ENCODE measurements at regions not wholly inside any gene's neighbourhood (a gene's known extent, or its start where the extent isn't known, plus 50 kb on each side); places are given as distances from the start of the nearest gene placed in this dataset.

- DNase-seq (ENCODE audit: low spot score), result no peak
Measured at GRCh38 chr2:190809139-190809764, 71.4 kb upstream of the GLS start.

DNA sequence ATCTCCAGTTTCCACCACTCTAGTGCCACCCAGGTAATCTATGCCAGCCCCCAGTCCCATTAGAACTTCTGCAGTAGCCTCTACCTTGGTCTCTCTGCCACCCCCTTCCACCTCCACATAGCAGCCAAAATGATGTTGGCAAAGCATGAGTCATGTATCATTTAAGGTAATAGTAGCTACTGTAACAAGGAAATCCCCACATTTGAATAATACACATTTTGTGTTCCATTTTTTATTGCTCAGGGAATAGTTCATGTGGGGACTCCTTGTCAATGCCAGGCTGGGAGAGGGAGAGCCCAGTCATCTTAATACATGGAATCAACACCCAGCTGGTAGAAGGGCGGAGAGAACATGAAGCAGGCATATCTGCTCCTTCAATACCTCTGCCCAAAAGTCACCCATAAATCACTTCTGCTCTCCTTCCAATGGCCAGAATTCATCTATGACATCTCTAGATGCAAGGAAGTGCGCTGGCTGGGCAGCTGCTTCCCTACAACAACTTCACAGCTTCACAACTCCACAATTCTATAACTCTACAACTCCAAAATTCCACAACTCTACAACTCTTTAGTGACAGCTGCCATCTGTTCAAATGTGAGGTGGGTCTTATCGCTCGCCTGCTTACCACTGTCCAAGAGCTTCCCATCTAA is 70.6 kb upstream of the GLS start:
- no peak for DNase-seq (ENCODE audit: low spot score)

- no peak for DNase-seq (ENCODE audit: low spot score)
Measured at GRCh38 chr2:190810981-190811587, 69.5 kb upstream of the GLS start.

GRCh38 chr2:190811811-190812210 is 68.8 kb upstream of the GLS start:
- DNase-seq (ENCODE audit: low spot score), result no peak

DNA sequence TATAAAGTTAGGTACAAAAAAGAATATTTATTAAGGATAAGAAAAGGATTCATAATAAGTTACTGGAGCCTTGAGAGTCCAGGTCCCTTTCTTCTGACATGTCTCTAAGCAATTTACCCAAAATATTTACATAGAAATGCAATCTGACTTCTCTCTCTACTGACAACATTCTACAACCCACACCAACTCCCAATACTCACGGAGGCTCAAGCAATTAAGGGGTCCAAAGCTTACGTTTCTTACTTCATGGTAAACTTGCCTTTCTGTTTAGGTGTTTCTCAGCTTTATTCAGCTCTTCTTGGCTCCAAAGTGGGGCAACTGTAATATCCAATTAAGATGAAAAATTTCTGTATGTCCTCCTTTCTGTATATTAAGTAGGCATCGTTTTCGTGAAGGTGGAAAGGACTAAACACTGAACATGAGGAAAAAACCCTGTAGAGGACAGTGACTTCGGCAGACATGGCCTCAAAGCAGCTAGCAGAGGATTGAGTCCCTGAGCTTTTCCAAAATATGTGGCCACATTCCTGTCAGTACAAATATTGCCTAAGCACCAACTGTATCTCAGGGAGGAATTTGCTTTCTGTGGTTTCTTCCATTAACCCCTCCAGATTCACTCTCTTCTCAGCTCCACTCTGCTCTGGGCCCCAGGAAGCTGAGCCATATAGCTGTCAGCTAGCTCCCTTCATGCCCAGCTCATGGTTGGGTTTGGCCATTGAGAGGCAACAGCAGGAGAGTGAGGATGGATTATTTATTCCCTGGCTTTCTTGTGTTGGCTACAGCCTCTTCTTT is 67.9 kb upstream of the GLS start:
- DNase-seq (ENCODE audit: low spot score), result no peak

DNA sequence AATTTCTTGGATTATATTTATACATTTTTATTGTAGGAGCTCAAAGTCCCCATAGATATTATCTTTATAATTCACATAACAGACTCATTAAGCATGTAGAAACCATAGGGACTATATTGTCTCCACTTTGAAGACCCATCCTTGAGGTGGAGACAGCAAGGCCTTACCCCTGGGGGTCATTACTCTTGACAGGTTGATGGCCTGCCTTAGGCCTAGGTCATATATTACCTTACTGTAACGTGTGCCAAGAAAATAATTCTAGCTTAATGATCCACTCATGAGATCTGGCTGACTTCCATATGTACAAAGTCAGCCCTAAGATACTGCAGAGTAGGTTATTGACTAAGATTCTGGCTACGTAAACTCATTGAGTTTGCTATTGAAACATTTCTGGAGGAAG is 65.4 kb upstream of the GLS start:
- DNase-seq (ENCODE audit: low spot score), result no peak

GRCh38 chr2:190817082-190817481 is 63.5 kb upstream of the GLS start:
- DNase-seq (ENCODE audit: low spot score), result no peak

DNA sequence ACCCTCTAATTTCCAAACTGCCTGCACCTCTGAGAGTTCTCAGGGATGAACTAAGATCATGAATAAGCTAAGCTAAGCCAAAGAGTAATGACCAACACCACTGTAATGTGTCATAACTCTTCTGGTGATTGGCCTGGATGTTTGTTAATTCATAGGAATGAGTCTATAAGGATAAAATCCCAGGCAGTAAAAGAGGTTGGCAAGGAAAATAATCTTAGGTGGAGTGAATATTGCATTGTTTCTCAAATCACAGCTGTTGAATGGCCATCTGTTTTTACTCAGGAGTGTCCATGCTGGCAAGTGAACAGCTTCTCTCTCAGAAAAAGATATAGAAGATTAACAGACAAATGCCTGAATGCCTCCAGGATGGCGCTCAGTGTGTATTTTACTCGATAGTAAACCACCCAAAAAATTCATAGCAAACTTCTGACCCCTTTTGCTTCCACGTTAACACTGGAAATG is 60.8 kb upstream of the GLS start:
- no peak for DNase-seq (ENCODE audit: low spot score)

GRCh38 chr2:190820416-190820815 is 60.2 kb upstream of the GLS start:
- no peak for DNase-seq (ENCODE audit: low spot score)

- no peak for DNase-seq (ENCODE audit: low spot score)
Measured at GRCh38 chr2:190822043-190822442, 58.6 kb upstream of the GLS start.

GRCh38 chr2:190827720-190828119 is 52.9 kb upstream of the GLS start:
- no peak for DNase-seq (ENCODE audit: low spot score)

GRCh38 chr2:190829642-190830041 is 51.0 kb upstream of the GLS start:
- DNase-seq (ENCODE audit: low spot score), result no peak
